Muscle of leg (tissue), 3 donors: ENCODE measurements at regions not wholly inside any gene's neighbourhood (a gene's known extent, or its start where the extent isn't known, plus 50 kb on each side); places are given as distances from the start of the nearest gene placed in this dataset.

ENCODE experiments used
- DNase-seq: peaks from one replicate; pipeline ENCODE4 v3.0.0; 2013
- H3K27ac ChIP-seq: one replicate; pipeline ENCODE4 v1.5.1; 2013; ENCODE audit warnings: mild to moderate bottlenecking, low read length, control low read depth
- H3K27me3 ChIP-seq: one replicate; pipeline ENCODE4 v1.6.1; 2013; ENCODE audit warnings: low read length; ENCODE audit not compliant: control insufficient read depth, insufficient read depth
- H3K36me3 ChIP-seq: one replicate; pipeline ENCODE4 v1.6.1; 2013; ENCODE audit warnings: low read length; ENCODE audit not compliant: control insufficient read depth, insufficient read depth
- H3K4me1 ChIP-seq: one replicate; pipeline ENCODE4 v1.6.1; 2013; ENCODE audit warnings: low read length; ENCODE audit not compliant: control insufficient read depth, insufficient read depth
- H3K4me3 ChIP-seq: one replicate; pipeline ENCODE4 v1.5.1; 2013; ENCODE audit warnings: low read length, control low read depth
- H3K9me3 ChIP-seq: replicated peaks from 2 replicates; pipeline ENCODE4 v1.6.1; 2013; ENCODE audit warnings: low read depth, low read length; ENCODE audit not compliant: control insufficient read depth
- WGBS: methylation state at CpG from one replicate; pipeline ENCODE4 v1.1.5; 2013; ENCODE audit warnings: missing lambda C conversion rate; ENCODE audit not compliant: insufficient coverage; 5-methylcytosine and 5-hydroxymethylcytosine counted together

- Histone ChIP-seq H3K9me3 (peaks cover 3% of the 10 kb centered on the region), H3K27me3 (no peaks in the 10 kb centered on the region), H3K4me1 (no peaks in the 10 kb centered on the region), H3K27ac (no peak overlapping the region), H3K4me3 (no peak overlapping the region), H3K36me3 (no peaks in the 10 kb centered on the region)
- WGBS, result 80% methylated on average over 1 of the region's 5 CpGs
- DNase-seq, result no peak
Observed at GRCh38 chr18:75141166-75141565, 67.8 kb downstream of the PTGR3 start.

- Histone ChIP-seq H3K9me3 (peaks cover 3% of the 10 kb centered on the region), H3K36me3 (no peaks in the 10 kb centered on the region), H3K4me3 (no peak overlapping the region), H3K27me3 (no peaks in the 10 kb centered on the region), H3K4me1 (no peaks in the 10 kb centered on the region), H3K27ac (no peak overlapping the region)
- no peak for DNase-seq
- WGBS, result 44% methylated on average over 4 of the region's 5 CpGs
Observed at GRCh38 chr18:75140296-75140695, 68.6 kb downstream of the PTGR3 start.

GRCh38 chr18:75139226-75139911 lies 69.6 kb downstream of the PTGR3 start:
- Histone ChIP-seq H3K4me3 (no peak overlapping the region), H3K36me3 (no peaks in the 10 kb centered on the region), H3K4me1 (no peaks in the 10 kb centered on the region), H3K27me3 (no peaks in the 10 kb centered on the region), H3K27ac (no peak overlapping the region), H3K9me3 (no peaks in the 10 kb centered on the region)
- WGBS, result 86% methylated on average over 13 of the region's 18 CpGs
- no peak for DNase-seq

GRCh38 chr18:75137346-75137877 lies 71.5 kb downstream of the PTGR3 start:
- H3K4me1 ChIP-seq, result no peaks in the 10 kb centered on the region
- no peak for DNase-seq
- no peaks in the 10 kb centered on the region for H3K9me3 ChIP-seq
- H3K36me3 ChIP-seq, result no peaks in the 10 kb centered on the region
- no peak overlapping the region for H3K4me3 ChIP-seq
- H3K27ac ChIP-seq, result no peak overlapping the region
- WGBS, result 91% methylated on average over 10 of the region's 11 CpGs
- peaks cover 4% of the 10 kb centered on the region for H3K27me3 ChIP-seq

GRCh38 chr18:75135158-75135725 lies 73.7 kb downstream of the PTGR3 start:
- Histone ChIP-seq H3K9me3 (no peaks in the 10 kb centered on the region), H3K4me1 (peaks cover 7% of the 10 kb centered on the region), H3K27ac (no peak overlapping the region), H3K27me3 (peaks cover 4% of the 10 kb centered on the region), H3K36me3 (no peaks in the 10 kb centered on the region), H3K4me3 (no peak overlapping the region)
- 88% methylated on average over 11 of the region's 14 CpGs for WGBS
- DNase-seq, result no peak

- Histone ChIP-seq H3K27ac (no peak overlapping the region), H3K4me3 (no peak overlapping the region), H3K27me3 (peaks cover 4% of the 10 kb centered on the region), H3K9me3 (no peaks in the 10 kb centered on the region), H3K4me1 (peaks cover 7% of the 10 kb centered on the region), H3K36me3 (no peaks in the 10 kb centered on the region)
- no peak for DNase-seq
- WGBS, result 86% methylated on average over 6 of the region's 11 CpGs
Observed at GRCh38 chr18:75134611-75134975, 74.3 kb downstream of the PTGR3 start.

- Histone ChIP-seq H3K36me3 (no peaks in the 10 kb centered on the region), H3K4me3 (no peak overlapping the region), H3K27me3 (peaks cover 4% of the 10 kb centered on the region), H3K27ac (no peak overlapping the region), H3K9me3 (no peaks in the 10 kb centered on the region), H3K4me1 (peaks cover 11% of the 10 kb centered on the region)
- 87% methylated on average over 24 of the region's 28 CpGs for WGBS
- DNase-seq, result no peak
Observed at GRCh38 chr18:75133721-75134610, 75.0 kb downstream of the PTGR3 start.

- no peak for DNase-seq
- no peak overlapping the region for H3K27ac ChIP-seq
- H3K9me3 ChIP-seq, result no peaks in the 10 kb centered on the region
- peaks cover 18% of the 10 kb centered on the region for H3K4me1 ChIP-seq
- H3K27me3 ChIP-seq, result peaks cover 4% of the 10 kb centered on the region
- no peaks in the 10 kb centered on the region for H3K36me3 ChIP-seq
- no peak overlapping the region for H3K4me3 ChIP-seq
- WGBS, result 85% methylated on average over 11 of the region's 13 CpGs
Observed at GRCh38 chr18:75132931-75133525, 75.9 kb downstream of the PTGR3 start.

- no peaks in the 10 kb centered on the region for H3K36me3 ChIP-seq
- no peak for DNase-seq
- 83% methylated on average over 11 of the region's 27 CpGs for WGBS
- H3K27me3 ChIP-seq, result peaks cover 4% of the 10 kb centered on the region
- H3K27ac ChIP-seq, result no peak overlapping the region
- no peak overlapping the region for H3K4me3 ChIP-seq
- no peaks in the 10 kb centered on the region for H3K9me3 ChIP-seq
- H3K4me1 ChIP-seq, result peaks cover 22% of the 10 kb centered on the region
Observed at GRCh38 chr18:75132098-75132870, 76.7 kb downstream of the PTGR3 start.
